Stimulated activated naive CD8-positive, alpha-beta T cell treated with anti-CD3 and anti-CD28 coated beads, Interleukin-15, amount 100 ng/mL, for 72 hours (primary cell): ENCODE measurements at regions not wholly inside any gene's neighbourhood (a gene's known extent, or its start where the extent isn't known, plus 50 kb on each side); places are given as distances from the start of the nearest gene placed in this dataset.
A peak's percentile ranks its signal among the peaks of the same experiment; 100 is the strongest.

Source experiments
- ATAC-seq: fragments of 150-1000 bp; cut with Tn5 transposase; 2 replicates; pipeline ENCODE4 v1.10.0; 2021; ENCODE audit warnings: mild to moderate bottlenecking, moderate library complexity
- DNase-seq, 2 donors: peaks; one replicate each; pipeline ENCODE4 v3.0.0; 2021 to 2022
- H3K27ac Mint-ChIP-seq, 2 donors: one replicate each; pipeline ENCODE4 v1.8.0; 2022; ENCODE audit warnings: mild to moderate bottlenecking in 2 of 2, mixed read lengths in 2 of 2, moderate library complexity in 2 of 2
- H3K27me3 Mint-ChIP-seq: one replicate; pipeline ENCODE4 v1.8.0; 2022; ENCODE audit warnings: mixed read lengths
- H3K4me1 Mint-ChIP-seq: one replicate; pipeline ENCODE4 v1.8.0; 2022; ENCODE audit warnings: mild to moderate bottlenecking, mixed read lengths
- H3K4me3 Mint-ChIP-seq, 2 donors: one replicate each; pipeline ENCODE4 v1.8.0; 2022; ENCODE audit warnings: mild to moderate bottlenecking in 2 of 2, mixed read lengths in 2 of 2, moderate library complexity in 1 of 2
- H3K9me3 Mint-ChIP-seq, 2 donors: one replicate each; pipeline ENCODE4 v1.8.0; 2022; ENCODE audit warnings: mixed read lengths in 2 of 2

- ATAC-seq = no peak
Observed at GRCh38 chr2:41595240-41595639, 452.6 kb upstream of the PKDCC start.

DNA sequence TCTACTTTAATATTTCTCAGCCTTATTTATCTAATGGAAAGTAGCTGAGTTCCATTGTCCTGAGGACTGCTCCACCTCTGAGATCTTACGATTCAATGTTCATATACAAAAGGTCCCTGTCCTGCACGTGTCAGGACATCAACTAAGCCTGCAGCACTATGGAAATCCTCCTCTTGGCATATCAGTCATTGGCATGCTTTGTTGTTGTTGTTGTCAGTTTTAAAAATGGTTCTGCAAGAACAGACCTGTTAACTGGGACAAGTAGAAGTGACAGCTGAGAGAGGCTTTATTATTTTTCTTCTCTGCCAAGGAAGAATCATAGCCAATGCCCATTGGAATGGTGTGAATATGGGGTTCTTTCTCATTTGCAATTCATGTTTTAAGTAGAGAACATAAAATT, 450.1 kb upstream of the PKDCC start:
- DNase-seq (no peak), ATAC-seq (no peak)
- Mint-ChIP-seq H3K27ac (no peak overlapping the region), H3K4me1 (no peaks in the 10 kb centered on the region), H3K9me3 (no peaks in the 10 kb centered on the region), H3K4me3 (no peak overlapping the region), H3K27me3 (no peaks in the 10 kb centered on the region)

More at GRCh38 chr2:41595240-41595639, 452.6 kb upstream of the PKDCC start:
- H3K9me3 Mint-ChIP-seq = peaks cover 0 to 5% of the 10 kb centered on the region in 2 donors
- no peak overlapping the region for H3K4me3 Mint-ChIP-seq
- no peaks in the 10 kb centered on the region for H3K27me3 Mint-ChIP-seq
- DNase-seq = no peak
- no peak overlapping the region for H3K27ac Mint-ChIP-seq
- H3K4me1 Mint-ChIP-seq = no peaks in the 10 kb centered on the region

DNA sequence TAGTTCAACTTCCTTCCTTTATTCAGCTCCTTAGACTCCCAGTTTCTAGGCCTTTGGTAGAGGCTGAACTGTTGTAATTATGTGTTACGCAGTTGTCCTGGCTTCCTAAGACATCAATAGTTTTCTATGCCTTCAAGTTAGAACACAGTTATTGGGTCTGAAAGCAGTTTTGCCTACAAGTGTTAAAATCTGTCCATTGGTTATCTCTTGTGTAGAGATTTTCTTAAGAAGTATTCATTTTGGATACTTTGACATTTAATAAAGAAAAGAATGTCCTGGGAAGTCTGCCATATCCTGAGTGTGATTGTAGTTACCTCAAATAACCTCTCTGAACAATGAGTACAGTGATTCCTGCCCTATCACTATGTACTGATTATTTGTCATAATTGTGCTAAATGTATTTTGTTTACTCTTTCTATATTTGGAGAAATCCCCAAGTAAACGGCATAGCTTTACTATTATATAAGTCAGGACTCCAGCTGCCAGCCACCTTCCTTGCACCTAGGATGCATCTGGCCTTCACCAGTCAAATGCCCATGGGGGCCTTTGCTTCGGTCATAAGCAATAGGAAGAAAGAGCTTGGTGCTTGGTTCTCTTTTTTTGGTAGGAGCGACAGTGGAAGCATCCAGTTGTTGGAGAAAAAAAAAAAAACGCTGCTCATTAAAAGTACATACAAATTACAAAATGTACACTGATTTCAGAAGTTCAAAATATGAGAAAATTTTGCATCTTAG, 449.5 kb upstream of the PKDCC start:
- H3K4me1 Mint-ChIP-seq = no peaks in the 10 kb centered on the region
- H3K4me3 Mint-ChIP-seq = no peak overlapping the region
- no peaks in the 10 kb centered on the region for H3K27me3 Mint-ChIP-seq
- DNase-seq (no peak), ATAC-seq (no peak)
- no peaks in the 10 kb centered on the region for H3K9me3 Mint-ChIP-seq
- H3K27ac Mint-ChIP-seq = no peak overlapping the region

DNA sequence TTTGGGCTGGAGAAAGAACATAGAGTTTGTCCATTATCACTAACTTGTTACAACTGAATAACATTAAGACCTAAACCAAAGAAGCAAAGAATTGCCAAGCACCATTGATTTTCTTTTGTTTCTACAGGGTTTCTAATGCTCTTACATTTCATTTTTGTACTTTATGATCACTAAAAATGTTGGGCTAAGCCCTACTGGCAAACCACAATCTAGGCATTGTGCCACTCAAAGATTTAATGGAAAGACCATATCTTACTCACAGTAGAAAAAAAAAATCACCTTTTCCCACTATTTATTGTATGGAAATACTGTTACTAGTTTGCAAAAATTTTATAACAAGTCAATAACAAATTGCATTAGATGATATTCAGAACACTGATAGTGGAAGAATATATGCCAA, 447.4 kb upstream of the PKDCC start:
- no peaks in the 10 kb centered on the region for H3K27me3 Mint-ChIP-seq
- no peak overlapping the region for H3K4me3 Mint-ChIP-seq
- DNase-seq = no peak
- no peaks in the 10 kb centered on the region for H3K9me3 Mint-ChIP-seq
- no peaks in the 10 kb centered on the region for H3K4me1 Mint-ChIP-seq
- no peak overlapping the region for H3K27ac Mint-ChIP-seq
- ATAC-seq = no peak

- H3K4me1 Mint-ChIP-seq = no peaks in the 10 kb centered on the region
- H3K4me3 Mint-ChIP-seq = no peak overlapping the region
- H3K9me3 Mint-ChIP-seq = no peaks in the 10 kb centered on the region
- H3K27ac Mint-ChIP-seq = no peak overlapping the region
- no peaks in the 10 kb centered on the region for H3K27me3 Mint-ChIP-seq
- DNase-seq = no peak
- no peak for ATAC-seq
Observed at GRCh38 chr2:41602341-41602740, 445.5 kb upstream of the PKDCC start.

DNA sequence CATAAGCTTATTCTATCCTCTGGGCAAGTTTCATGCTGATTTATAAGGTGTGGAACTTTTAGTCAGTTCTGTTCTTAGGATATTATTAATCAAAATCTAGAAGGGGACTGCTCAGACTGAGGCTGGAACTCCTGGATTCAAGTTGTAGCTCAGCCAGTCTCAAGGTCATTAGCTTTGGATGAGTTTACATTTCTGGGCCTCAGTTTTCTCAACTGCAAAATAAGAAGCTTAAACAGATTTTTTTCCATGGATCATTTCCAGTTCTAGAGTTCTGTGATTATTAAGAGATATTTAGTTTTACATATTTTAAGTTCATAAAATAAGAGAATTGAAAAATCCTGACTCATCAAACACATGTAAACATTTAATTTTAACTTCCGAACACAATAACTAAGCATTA, 442.5 kb upstream of the PKDCC start:
- H3K4me3 Mint-ChIP-seq = no peak overlapping the region
- H3K27me3 Mint-ChIP-seq = no peaks in the 10 kb centered on the region
- no peaks in the 10 kb centered on the region for H3K9me3 Mint-ChIP-seq
- H3K4me1 Mint-ChIP-seq = no peaks in the 10 kb centered on the region
- H3K27ac Mint-ChIP-seq = no peak overlapping the region
- ATAC-seq (no peak), DNase-seq (no peak)

GRCh38 chr2:41605914-41606313, 441.9 kb upstream of the PKDCC start:
- no peaks in the 10 kb centered on the region for H3K27me3 Mint-ChIP-seq
- ATAC-seq = no peak
- no peak for DNase-seq
- H3K27ac Mint-ChIP-seq = no peak overlapping the region
- H3K9me3 Mint-ChIP-seq = no peaks in the 10 kb centered on the region
- H3K4me3 Mint-ChIP-seq = no peak overlapping the region
- H3K4me1 Mint-ChIP-seq = no peaks in the 10 kb centered on the region

DNA sequence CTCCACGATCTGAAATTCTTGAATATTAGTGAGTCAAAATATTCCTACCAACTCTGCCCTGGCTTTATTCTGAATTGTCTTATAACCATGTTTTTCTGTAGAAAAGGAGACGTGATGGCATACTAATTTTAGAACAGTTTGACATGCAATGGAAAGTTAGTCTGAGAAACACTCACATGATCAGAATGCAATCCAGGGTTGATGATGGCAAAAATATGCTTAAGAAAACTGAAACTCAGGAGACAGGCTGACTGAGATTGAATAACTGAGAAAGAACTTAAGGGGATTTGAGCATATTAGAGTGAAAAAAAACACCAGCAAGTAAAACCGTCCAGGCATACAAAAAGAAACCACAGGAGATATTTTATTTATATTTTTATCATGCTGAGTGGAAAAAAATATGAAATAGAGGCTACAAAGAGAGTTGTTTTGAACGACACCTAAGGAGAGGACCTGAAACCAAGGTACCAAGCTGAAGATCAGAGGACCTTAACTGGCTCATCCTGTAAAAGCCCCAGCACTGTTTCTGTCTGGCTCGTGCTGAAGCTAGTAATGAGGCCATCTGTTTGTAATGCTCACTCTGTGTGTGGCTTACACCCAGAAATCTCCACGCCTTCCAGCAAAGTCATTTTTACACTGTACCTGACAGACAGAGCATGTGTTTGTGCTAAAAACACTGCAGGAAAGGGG, 437.2 kb upstream of the PKDCC start:
- Mint-ChIP-seq H3K4me1 (no peaks in the 10 kb centered on the region), H3K4me3 (no peak overlapping the region), H3K27me3 (no peaks in the 10 kb centered on the region), H3K9me3 (no peaks in the 10 kb centered on the region), H3K27ac (peak overlapping the region in 1 of 2 donors; percentile 22)
- ATAC-seq (no peak), DNase-seq (no peak)

DNA sequence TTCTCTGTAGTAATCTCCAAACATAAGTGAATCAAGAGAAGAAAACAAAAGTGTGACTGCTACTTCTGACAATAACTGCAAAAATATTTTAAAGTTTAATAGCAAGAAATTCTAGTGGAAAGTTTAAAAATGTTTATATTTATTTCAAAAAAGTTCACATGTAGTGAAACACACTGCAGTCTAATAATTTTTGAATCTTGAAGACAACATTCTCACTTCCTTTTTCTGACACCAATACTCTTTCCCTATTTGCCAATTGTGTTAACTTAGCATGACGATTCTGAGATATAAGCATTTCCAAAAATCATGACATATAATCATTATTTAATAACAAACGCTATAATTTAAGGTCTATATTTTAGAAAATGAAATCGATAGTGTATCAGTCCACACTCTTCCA, 429.1 kb upstream of the PKDCC start:
- no peaks in the 10 kb centered on the region for H3K9me3 Mint-ChIP-seq
- ATAC-seq (no peak), DNase-seq (no peak)
- H3K27me3 Mint-ChIP-seq = no peaks in the 10 kb centered on the region
- no peaks in the 10 kb centered on the region for H3K4me1 Mint-ChIP-seq
- no peak overlapping the region for H3K4me3 Mint-ChIP-seq
- no peak overlapping the region for H3K27ac Mint-ChIP-seq

- DNase-seq = no peak
- no peak for ATAC-seq
- no peaks in the 10 kb centered on the region for H3K27me3 Mint-ChIP-seq
- no peak overlapping the region for H3K27ac Mint-ChIP-seq
- no peaks in the 10 kb centered on the region for H3K4me1 Mint-ChIP-seq
- no peaks in the 10 kb centered on the region for H3K9me3 Mint-ChIP-seq
- H3K4me3 Mint-ChIP-seq = no peak overlapping the region
Observed at GRCh38 chr2:41621095-41621494, 426.7 kb upstream of the PKDCC start.

DNA sequence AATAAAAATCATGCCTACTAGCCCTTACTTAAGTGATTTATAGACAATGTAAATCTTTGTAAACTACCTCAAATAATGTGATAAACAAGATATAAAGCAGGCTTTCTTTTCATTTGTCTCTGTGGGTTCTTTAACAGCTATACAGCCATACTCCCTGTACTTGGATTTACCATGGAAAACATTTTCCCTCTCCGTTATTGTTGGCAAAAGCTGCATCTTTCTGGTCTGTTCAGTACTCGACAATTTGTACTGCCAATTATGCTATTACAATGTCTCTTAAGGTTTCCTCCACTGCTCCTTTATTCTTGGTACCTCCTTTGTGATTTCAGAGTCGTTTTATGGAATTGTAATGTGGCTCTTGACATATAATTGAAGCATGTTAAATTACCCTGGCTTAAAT, 426.3 kb upstream of the PKDCC start:
- Mint-ChIP-seq H3K4me1 (no peaks in the 10 kb centered on the region), H3K4me3 (no peak overlapping the region), H3K27me3 (no peaks in the 10 kb centered on the region), H3K9me3 (no peaks in the 10 kb centered on the region), H3K27ac (no peak overlapping the region)
- ATAC-seq (no peak), DNase-seq (no peak)

GRCh38 chr2:41622301-41622700, 425.5 kb upstream of the PKDCC start:
- no peak overlapping the region for H3K4me3 Mint-ChIP-seq
- ATAC-seq = no peak

GRCh38 chr2:41626936-41627335, 420.9 kb upstream of the PKDCC start:
- H3K27me3 Mint-ChIP-seq = no peaks in the 10 kb centered on the region
- no peaks in the 10 kb centered on the region for H3K4me1 Mint-ChIP-seq
- H3K4me3 Mint-ChIP-seq = no peak overlapping the region
- no peak for DNase-seq
- H3K9me3 Mint-ChIP-seq = no peaks in the 10 kb centered on the region
- no peak for ATAC-seq
- H3K27ac Mint-ChIP-seq = no peak overlapping the region

More at GRCh38 chr2:41622301-41622700, 425.5 kb upstream of the PKDCC start:
- Mint-ChIP-seq H3K27ac (no peak overlapping the region), H3K9me3 (no peaks in the 10 kb centered on the region), H3K27me3 (no peaks in the 10 kb centered on the region), H3K4me1 (no peaks in the 10 kb centered on the region)
- DNase-seq = no peak

DNA sequence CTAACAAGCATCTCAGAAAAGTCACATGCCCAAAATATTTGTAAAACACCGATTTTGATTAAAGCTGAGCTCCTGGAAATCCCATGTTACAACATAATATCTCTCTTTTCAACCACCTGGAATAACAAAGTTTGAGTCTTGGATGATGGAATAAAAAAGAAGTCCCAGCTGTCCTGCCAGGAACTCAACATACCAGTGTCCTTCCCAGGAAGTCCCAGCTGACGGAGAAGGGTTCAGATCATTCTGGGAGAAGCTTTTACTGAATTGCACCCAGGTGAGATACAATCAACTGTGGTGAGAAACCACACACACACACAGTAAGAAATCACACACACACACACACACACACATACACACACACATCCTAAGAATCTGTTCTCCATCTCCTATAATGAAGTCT, 413.1 kb upstream of the PKDCC start:
- Mint-ChIP-seq H3K27ac (no peak overlapping the region), H3K4me3 (no peak overlapping the region), H3K27me3 (peaks cover 6% of the 10 kb centered on the region), H3K4me1 (no peaks in the 10 kb centered on the region), H3K9me3 (peaks cover 0 to 6% of the 10 kb centered on the region in 2 donors)
- DNase-seq (no peak), ATAC-seq (no peak)

GRCh38 chr2:41644936-41645335, 402.9 kb upstream of the PKDCC start:
- ATAC-seq (no peak), DNase-seq (no peak)
- no peaks in the 10 kb centered on the region for H3K27me3 Mint-ChIP-seq
- no peak overlapping the region for H3K27ac Mint-ChIP-seq
- no peaks in the 10 kb centered on the region for H3K4me1 Mint-ChIP-seq
- no peak overlapping the region for H3K4me3 Mint-ChIP-seq
- H3K9me3 Mint-ChIP-seq = no peaks in the 10 kb centered on the region

DNA sequence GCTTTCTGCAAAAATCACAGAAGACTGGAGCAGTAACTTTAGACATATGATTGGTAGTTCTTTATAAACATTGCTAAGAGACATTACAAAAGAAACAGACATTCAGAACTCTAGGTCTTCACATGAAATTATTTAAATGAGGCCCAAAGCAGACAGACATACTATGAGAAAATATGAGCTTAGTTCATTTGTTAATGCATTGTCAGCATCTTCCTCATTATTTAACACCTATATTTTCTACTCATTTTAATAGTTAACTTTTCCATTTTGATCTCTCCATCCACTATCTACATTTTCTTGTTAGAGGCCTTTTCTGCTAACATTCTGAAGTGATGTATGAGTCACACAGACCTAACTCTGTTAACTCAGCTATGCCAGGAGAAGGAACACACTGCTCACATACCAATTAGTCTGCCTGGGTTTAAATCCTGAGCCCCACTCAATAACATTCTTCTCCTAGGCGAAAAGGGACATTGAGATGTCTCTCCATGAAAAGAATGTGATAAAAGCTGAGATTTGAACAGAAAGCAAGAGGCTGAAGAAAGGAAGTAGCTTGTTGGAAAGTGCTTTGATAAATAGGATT, 400.3 kb upstream of the PKDCC start:
- DNase-seq (no peak), ATAC-seq (no peak)
- Mint-ChIP-seq H3K27ac (no peak overlapping the region), H3K9me3 (no peaks in the 10 kb centered on the region), H3K4me3 (no peak overlapping the region), H3K4me1 (no peaks in the 10 kb centered on the region), H3K27me3 (no peaks in the 10 kb centered on the region)
